Stomach (tissue), 8 donors: ENCODE measurements at regions not wholly inside any gene's neighbourhood (a gene's known extent, or its start where the extent isn't known, plus 50 kb on each side); places are given as distances from the start of the nearest gene placed in this dataset.

ENCODE experiments used
- DNase-seq, 2 donors: peaks; one replicate each; pipeline versions ENCODE4 v3.0.0 to v3.0.0-alpha.2; 2013 to 2019
- H3K27ac ChIP-seq, 5 donors: fragments of 200-600 bp in 4 of 5; sonication (generic) in 4 of 5; one replicate each; pipeline ENCODE4 v1.5.1; 2013 to 2019; ENCODE audit warnings: mild to moderate bottlenecking in 1 of 5, moderate library complexity in 1 of 5
- H3K27me3 ChIP-seq, 3 donors: fragments of 200-600 bp; sonication (generic); one replicate each; pipeline ENCODE4 v1.5.1; 2017 to 2019; ENCODE audit warnings: mixed run types in 1 of 3
- H3K36me3 ChIP-seq, 4 donors: fragments of 200-600 bp; sonication (generic); 1 replicate in 3 of 4; 2 replicates in 1 of 4; pipeline ENCODE4 v1.5.1; 2016 to 2019
- H3K4me1 ChIP-seq, 4 donors: fragments of 200-600 bp; sonication (generic); one replicate each; pipeline ENCODE4 v1.5.1; 2016 to 2019
- H3K4me3 ChIP-seq, 4 donors: fragments of 200-600 bp; sonication (generic) in 3 of 4; one replicate each; pipeline ENCODE4 v1.5.1; 2016 to 2019; ENCODE audit warnings: mild to moderate bottlenecking in 1 of 4
- H3K9me3 ChIP-seq, 4 donors: fragments of 200-600 bp; sonication (generic); one replicate each; pipeline ENCODE4 v1.5.1; 2016 to 2019
- CTCF ChIP-seq, 7 experiments: fragments of 450-650 bp in 4 of 7; fragments of 200-600 bp in 3 of 7; sonication (generic) in 3 of 7; IDR thresholded peaks; one replicate each; pipeline ENCODE4 v1.5.1; 2016 to 2019; ENCODE audit warnings: antibody characterized with exemption in 7 of 7, control low read depth in 2 of 7, mild to moderate bottlenecking in 1 of 7
- EP300 ChIP-seq: sonication (generic); formaldehyde crosslinking; IDR thresholded peaks from one replicate; pipeline ENCODE4 v1.6.1; 2017; ENCODE audit warnings: antibody characterized with exemption
- POLR2A ChIP-seq, 4 donors: fragments of 450-650 bp; IDR thresholded peaks; one replicate each; pipeline ENCODE4 v1.6.1; 2016; ENCODE audit warnings: antibody characterized with exemption in 4 of 4, control low read depth in 2 of 4, mild to moderate bottlenecking in 1 of 4, moderate library complexity in 1 of 4
- POLR2AphosphoS5 ChIP-seq, 3 donors: sonication (generic); formaldehyde crosslinking; IDR thresholded peaks; one replicate each; pipeline ENCODE4 v1.6.1; 2016; ENCODE audit warnings: antibody characterized with exemption in 3 of 3
- WGBS, 5 donors: extraction: QIAGEN DNeasy Blood & Tissue Kit in 3 of 5; methylation state at CpG; one replicate each; pipeline versions ENCODE4 v1.1.5 to v1.1.7; 2013 to 2018; 5-methylcytosine and 5-hydroxymethylcytosine counted together
- intact Hi-C: fragments of 100-400 bp; cut with DNase I; formaldehyde crosslinking; loops from one replicate; pipeline ENCODE4 v1.15.1; 2023; ENCODE audit warnings: low total_unique reads
- donor health status: healthy with polysubstance abuse.
- donor health status: Bipolar disorder and iron deficiency.
- donor health status: healthy.

- H3K4me1 ChIP-seq, result no peaks in the 10 kb centered on the region
- no peak overlapping the region for H3K27ac ChIP-seq
- TF ChIP-seq POLR2AphosphoS5 (IDR thresholded peaks at IDR 0.05) (no peak), EP300 (no peak), CTCF (IDR thresholded peaks at IDR 0.05) (no peak), POLR2A (IDR thresholded peaks at IDR 0.05) (no peak)
- WGBS, 5 donors, result 80 to 89% (median 88%) methylated on average over 3 of the region's 3 CpGs
- no peaks in the 10 kb centered on the region for H3K36me3 ChIP-seq
- no peaks in the 10 kb centered on the region for H3K9me3 ChIP-seq
- H3K4me3 ChIP-seq, result no peak overlapping the region
- H3K27me3 ChIP-seq, result no peaks in the 10 kb centered on the region
- intact Hi-C loops, result no loop called here
- no peak for DNase-seq
Measured at GRCh38 chr3:106056931-106057330, 188.1 kb upstream of the CBLB start.

- Histone ChIP-seq H3K9me3 (no peaks in the 10 kb centered on the region), H3K4me1 (no peaks in the 10 kb centered on the region), H3K36me3 (no peaks in the 10 kb centered on the region), H3K4me3 (no peak overlapping the region), H3K27ac (no peak overlapping the region), H3K27me3 (no peaks in the 10 kb centered on the region)
- intact Hi-C loops, result no loop called here
- 85 to 90% (median 86%) methylated on average over 2 of the region's 2 CpGs for WGBS, 5 donors
- no peak for TF ChIP-seq CTCF (IDR thresholded peaks at IDR 0.05)
- TF ChIP-seq POLR2AphosphoS5 (IDR thresholded peaks at IDR 0.05), result no peak
- no peak for TF ChIP-seq POLR2A (IDR thresholded peaks at IDR 0.05)
- no peak for TF ChIP-seq EP300
- no peak for DNase-seq
Measured at GRCh38 chr3:106058475-106058874, 189.7 kb upstream of the CBLB start.

- Histone ChIP-seq H3K27ac (no peak overlapping the region), H3K36me3 (no peaks in the 10 kb centered on the region), H3K4me1 (no peaks in the 10 kb centered on the region), H3K9me3 (peaks cover 0 to 4% (median 2%) of the 10 kb centered on the region in 4 donors), H3K27me3 (no peaks in the 10 kb centered on the region), H3K4me3 (no peak overlapping the region)
- DNase-seq, result no peak
- WGBS, 5 donors, result 33 to 49% (median 40%) methylated on average over 2 of the region's 2 CpGs
- TF ChIP-seq POLR2A (IDR thresholded peaks at IDR 0.05), result no peak
- no peak for TF ChIP-seq EP300
- no peak for TF ChIP-seq CTCF (IDR thresholded peaks at IDR 0.05)
- no peak for TF ChIP-seq POLR2AphosphoS5 (IDR thresholded peaks at IDR 0.05)
- intact Hi-C loops, result no loop called here
Measured at GRCh38 chr3:106059953-106060517, 191.2 kb upstream of the CBLB start.

- Histone ChIP-seq H3K4me1 (no peaks in the 10 kb centered on the region), H3K27ac (no peak overlapping the region), H3K4me3 (no peak overlapping the region), H3K9me3 (peaks cover 0 to 4% (median 2%) of the 10 kb centered on the region in 4 donors), H3K27me3 (no peaks in the 10 kb centered on the region), H3K36me3 (no peaks in the 10 kb centered on the region)
- DNase-seq, result no peak
- intact Hi-C loops, result no loop called here
- 92 to 97% (median 95%) methylated on average over 3 of the region's 3 CpGs for WGBS, 5 donors
- TF ChIP-seq CTCF (IDR thresholded peaks at IDR 0.05), result no peak
- no peak for TF ChIP-seq POLR2AphosphoS5 (IDR thresholded peaks at IDR 0.05)
- no peak for TF ChIP-seq EP300
- TF ChIP-seq POLR2A (IDR thresholded peaks at IDR 0.05), result no peak
Measured at GRCh38 chr3:106063909-106064308, 195.1 kb upstream of the CBLB start.
